ENCODE measurements at regions not wholly inside any gene's neighbourhood (a gene's known extent, or its start where the extent isn't known, plus 50 kb on each side); places are given as distances from the start of the nearest gene placed in this dataset.

DNA sequence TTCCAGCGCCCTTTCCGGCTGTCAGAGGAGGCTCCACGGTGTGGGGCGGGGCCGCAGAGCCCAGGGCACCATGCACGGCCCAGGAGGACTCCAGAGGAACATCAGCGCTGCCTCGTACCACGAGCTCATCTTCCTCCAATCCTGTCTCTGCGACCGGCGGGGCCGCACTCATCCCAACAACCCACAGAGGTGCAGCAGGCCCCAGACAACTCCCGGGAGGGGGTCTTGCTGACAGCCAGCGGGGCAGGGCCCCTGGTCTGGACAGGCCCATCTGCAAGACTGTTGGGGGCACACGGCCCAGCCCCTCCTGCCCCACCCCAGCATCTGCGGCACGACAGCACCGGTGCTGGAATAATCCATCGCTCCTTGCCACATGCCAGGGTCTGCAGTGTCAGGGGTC, 88.8 kb downstream of the OLFM1 start:
- TF ChIP-seq CTCF (IDR thresholded peaks at IDR 0.05; ENCODE audit: poor library complexity, severe bottlenecking) = no peak
- TF ChIP-seq SMC3 (conservative IDR thresholded peaks at IDR 0.05; ENCODE audit: poor library complexity) = no peak
- no peak for TF ChIP-seq EP300 (conservative IDR thresholded peaks at IDR 0.05; ENCODE audit: poor library complexity, severe bottlenecking)
- no peak for TF ChIP-seq POLR2AphosphoS5 (IDR thresholded peaks at IDR 0.05)
- TF ChIP-seq RAD21 (conservative IDR thresholded peaks at IDR 0.05) = no peak
- TF ChIP-seq EZH2 (IDR thresholded peaks at IDR 0.05; ENCODE audit: borderline replicate concordance, insufficient read depth, low read length, poor library complexity, severe bottlenecking) = no peak
